MM.1S (cell line): ENCODE measurements at regions not wholly inside any gene's neighbourhood (a gene's known extent, or its start where the extent isn't known, plus 50 kb on each side); places are given as distances from the start of the nearest gene placed in this dataset.

Experiments used
- DNase-seq: peaks from one replicate; pipeline ENCODE4 v3.0.0-alpha.2; 2015
- H2AFZ ChIP-seq: fragments of 300-600 bp; sonication (generic); 2 replicates; pipeline ENCODE4 v1.6.0; 2016; ENCODE audit warnings: antibody characterized with exemption, low read length
- H3F3A ChIP-seq: fragments of 300-600 bp; sonication (generic); 2 replicates; pipeline ENCODE4 v1.6.1; 2016; ENCODE audit warnings: mild to moderate bottlenecking, antibody characterized with exemption, low read length, moderate library complexity, mixed read lengths; ENCODE audit not compliant: insufficient read depth
- H3K27ac ChIP-seq: fragments of 300-600 bp; sonication (generic); 2 replicates; pipeline ENCODE4 v1.5.1; 2016; ENCODE audit warnings: mild to moderate bottlenecking, low read length
- H3K27me3 ChIP-seq: fragments of 300-600 bp; sonication (generic); replicated peaks from 2 replicates; pipeline ENCODE4 v1.6.0; 2016; ENCODE audit warnings: low read length; ENCODE audit not compliant: insufficient read depth
- H3K36me3 ChIP-seq: fragments of 300-600 bp; sonication (generic); replicated peaks from 2 replicates; pipeline ENCODE4 v1.6.1; 2016; ENCODE audit warnings: mild to moderate bottlenecking, low read length, mixed read lengths; ENCODE audit not compliant: insufficient read depth
- H3K4me1 ChIP-seq: fragments of 300-600 bp; sonication (generic); 2 replicates; pipeline ENCODE4 v1.6.1; 2016; ENCODE audit warnings: low read length, mixed read lengths
- H3K4me2 ChIP-seq: fragments of 300-600 bp; sonication (generic); 2 replicates; pipeline ENCODE4 v1.6.0; 2016; ENCODE audit warnings: low read depth, low read length
- H3K4me3 ChIP-seq: fragments of 300-600 bp; sonication (generic); 2 replicates; pipeline ENCODE4 v1.5.1; 2016; ENCODE audit warnings: low read length, mixed read lengths
- H3K79me2 ChIP-seq: fragments of 300-600 bp; sonication (generic); 2 replicates; pipeline ENCODE4 v1.6.1; 2016; ENCODE audit warnings: mixed run types, low read length, mixed read lengths
- H3K9ac ChIP-seq: fragments of 300-600 bp; sonication (generic); 2 replicates; pipeline ENCODE4 v1.6.1; 2016; ENCODE audit warnings: low read length, mixed read lengths
- H3K9me2 ChIP-seq: fragments of 300-600 bp; sonication (generic); replicated peaks from 2 replicates; pipeline ENCODE4 v1.6.1; 2016; ENCODE audit warnings: mild to moderate bottlenecking, low read length, mixed read lengths; ENCODE audit not compliant: insufficient read depth
- H3K9me3 ChIP-seq: fragments of 300-600 bp; sonication (generic); replicated peaks from 2 replicates; pipeline ENCODE4 v1.6.1; 2016; ENCODE audit warnings: mild to moderate bottlenecking, low read length, mixed read lengths; ENCODE audit not compliant: insufficient read depth
- H4K20me1 ChIP-seq: fragments of 300-600 bp; sonication (generic); 2 replicates; pipeline ENCODE4 v1.6.1; 2016; ENCODE audit warnings: mild to moderate bottlenecking, low read length, moderate library complexity, mixed read lengths; ENCODE audit not compliant: insufficient read depth
- CTCF ChIP-seq: fragments of 300-600 bp; sonication (generic); IDR thresholded peaks from 2 replicates; pipeline ENCODE4 v1.5.1; 2016; ENCODE audit warnings: antibody characterized with exemption, low read length, mixed read lengths
- EZH2 ChIP-seq: fragments of 300-600 bp; sonication (generic); optimal IDR thresholded peaks from 2 replicates; pipeline ENCODE3; 2017; ENCODE audit warnings: low read depth, mild to moderate bottlenecking, antibody characterized with exemption, low read length, mixed read lengths
- EZH2phosphoT487 ChIP-seq: fragments of 300-600 bp; sonication (generic); IDR thresholded peaks from 2 replicates; pipeline ENCODE4 v1.6.1; 2018; ENCODE audit warnings: antibody characterized with exemption, low read length

DNA sequence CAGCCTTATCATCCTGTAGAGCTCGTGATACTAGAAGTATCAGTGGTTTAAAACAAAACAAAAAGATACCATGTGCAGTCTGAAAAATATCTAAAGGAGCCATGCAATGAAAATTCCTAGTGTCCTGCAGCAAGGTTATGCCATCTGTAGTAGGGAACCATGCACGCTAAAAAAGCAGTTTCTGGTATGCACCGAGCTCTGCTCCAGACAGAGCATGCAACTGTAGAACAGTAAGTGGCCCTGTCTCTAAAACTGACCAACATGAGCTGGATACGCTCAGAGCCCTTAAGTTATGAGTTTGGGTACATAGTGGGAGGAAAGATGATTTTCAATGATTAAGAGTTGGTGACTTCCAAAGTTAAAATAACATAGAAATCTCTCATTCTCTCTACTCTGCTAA is 159.3 kb upstream of the ADAMTS5 start:
- Histone ChIP-seq H3K9me2 (no peaks in the 10 kb centered on the region), H3K4me2 (no peak overlapping the region), H3F3A (no peaks in the 10 kb centered on the region), H3K9me3 (no peaks in the 10 kb centered on the region), H3K27ac (no peak overlapping the region), H3K36me3 (no peaks in the 10 kb centered on the region), H3K79me2 (no peaks in the 10 kb centered on the region), H2AFZ (no peak overlapping the region), H3K4me3 (no peak overlapping the region), H3K4me1 (no peaks in the 10 kb centered on the region), H3K27me3 (no peaks in the 10 kb centered on the region), H4K20me1 (no peaks in the 10 kb centered on the region), H3K9ac (no peak overlapping the region)
- DNase-seq = no peak
- TF ChIP-seq CTCF (no peak), EZH2 (no peak), EZH2phosphoT487 (no peak)

- Histone ChIP-seq H2AFZ (no peak overlapping the region), H3K4me2 (no peak overlapping the region), H3K9me2 (no peaks in the 10 kb centered on the region), H3K27me3 (no peaks in the 10 kb centered on the region), H3K27ac (no peak overlapping the region), H3K9ac (no peak overlapping the region), H3K9me3 (no peaks in the 10 kb centered on the region), H3K36me3 (no peaks in the 10 kb centered on the region), H3K4me3 (no peak overlapping the region), H3K79me2 (no peaks in the 10 kb centered on the region), H3F3A (no peaks in the 10 kb centered on the region), H4K20me1 (no peaks in the 10 kb centered on the region), H3K4me1 (no peaks in the 10 kb centered on the region)
- no peak for DNase-seq
- TF ChIP-seq CTCF (no peak), EZH2phosphoT487 (no peak), EZH2 (no peak)
Measured at GRCh38 chr21:27122686-27123085, 155.8 kb upstream of the ADAMTS5 start.

DNA sequence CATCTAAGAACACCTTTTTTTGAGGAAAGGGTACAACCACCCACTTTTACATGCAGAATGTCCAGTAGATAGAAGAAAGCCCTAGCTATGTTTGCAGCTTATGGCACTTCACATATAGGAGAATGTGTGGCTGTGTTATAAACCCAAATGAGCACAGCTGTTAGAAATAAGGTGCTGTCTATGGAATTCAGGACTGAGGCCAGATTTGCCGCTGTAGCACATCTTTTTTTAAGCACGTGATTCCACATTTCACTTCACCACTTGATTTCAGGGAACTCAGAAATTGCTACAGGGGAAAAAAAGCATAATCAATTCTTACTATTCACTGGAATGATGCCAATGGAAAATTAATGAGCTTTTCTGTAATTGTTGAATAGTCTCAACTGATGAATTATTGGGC is 147.2 kb upstream of the ADAMTS5 start:
- H3K9me3 ChIP-seq = no peaks in the 10 kb centered on the region
- no peak overlapping the region for H3K4me2 ChIP-seq
- no peaks in the 10 kb centered on the region for H4K20me1 ChIP-seq
- no peaks in the 10 kb centered on the region for H3K79me2 ChIP-seq
- H3K4me3 ChIP-seq = no peak overlapping the region
- no peak overlapping the region for H2AFZ ChIP-seq
- no peaks in the 10 kb centered on the region for H3K9me2 ChIP-seq
- H3F3A ChIP-seq = no peaks in the 10 kb centered on the region
- no peak overlapping the region for H3K9ac ChIP-seq
- no peaks in the 10 kb centered on the region for H3K36me3 ChIP-seq
- DNase-seq = no peak
- no peak overlapping the region for H3K27ac ChIP-seq
- H3K4me1 ChIP-seq = no peaks in the 10 kb centered on the region
- TF ChIP-seq CTCF = no peak
- no peak for TF ChIP-seq EZH2phosphoT487
- TF ChIP-seq EZH2 = no peak
- no peaks in the 10 kb centered on the region for H3K27me3 ChIP-seq

- Histone ChIP-seq H3K27me3 (no peaks in the 10 kb centered on the region), H3F3A (no peaks in the 10 kb centered on the region), H3K9ac (no peak overlapping the region), H3K36me3 (no peaks in the 10 kb centered on the region), H3K79me2 (no peaks in the 10 kb centered on the region), H3K27ac (no peak overlapping the region), H3K4me1 (no peaks in the 10 kb centered on the region), H3K9me2 (no peaks in the 10 kb centered on the region), H3K9me3 (no peaks in the 10 kb centered on the region), H3K4me3 (no peak overlapping the region), H2AFZ (no peak overlapping the region), H4K20me1 (no peaks in the 10 kb centered on the region), H3K4me2 (no peak overlapping the region)
- TF ChIP-seq EZH2phosphoT487 = no peak
- no peak for TF ChIP-seq CTCF
- no peak for TF ChIP-seq EZH2
- DNase-seq = no peak
Measured at GRCh38 chr21:27112186-27112585, 145.3 kb upstream of the ADAMTS5 start.
